HFFc6 (cell line): ENCODE measurements at regions not wholly inside any gene's neighbourhood (a gene's known extent, or its start where the extent isn't known, plus 50 kb on each side); places are given as distances from the start of the nearest gene placed in this dataset.

Experiments
- DNase-seq: peaks from one replicate; pipeline ENCODE4 v3.0.0-alpha.2; 2018
- H3K27ac Mint-ChIP-seq: 2 replicates; pipeline ENCODE4 v1.8.0; 2020; ENCODE audit warnings: mild to moderate bottlenecking, mixed read lengths
- H3K27me3 Mint-ChIP-seq: 2 replicates; pipeline ENCODE4 v1.8.0; 2021; ENCODE audit warnings: mild to moderate bottlenecking, moderate library complexity, mixed read lengths; ENCODE audit not compliant: insufficient read depth
- H3K36me3 Mint-ChIP-seq: 2 replicates; pipeline ENCODE4 v1.8.0; 2021; ENCODE audit warnings: low read depth, mixed read lengths
- H3K4me1 Mint-ChIP-seq: 2 replicates; pipeline ENCODE4 v1.8.0; 2020; ENCODE audit warnings: low read depth, mixed read lengths
- H3K4me3 Mint-ChIP-seq: 2 replicates; pipeline ENCODE4 v1.8.0; 2020; ENCODE audit warnings: mild to moderate bottlenecking, moderate library complexity, mixed read lengths
- H3K9me3 Mint-ChIP-seq: 2 replicates; pipeline ENCODE4 v1.8.0; 2020; ENCODE audit warnings: mild to moderate bottlenecking, mixed read lengths
- TF ChIP-seq, protein P1 (sequence below): fragments of 200-600 bp; sonication (generic); IDR thresholded peaks from 2 replicates; pipeline ENCODE4 v1.5.0; 2021; ENCODE audit warnings: antibody characterized with exemption, mild to moderate bottlenecking

DNA sequence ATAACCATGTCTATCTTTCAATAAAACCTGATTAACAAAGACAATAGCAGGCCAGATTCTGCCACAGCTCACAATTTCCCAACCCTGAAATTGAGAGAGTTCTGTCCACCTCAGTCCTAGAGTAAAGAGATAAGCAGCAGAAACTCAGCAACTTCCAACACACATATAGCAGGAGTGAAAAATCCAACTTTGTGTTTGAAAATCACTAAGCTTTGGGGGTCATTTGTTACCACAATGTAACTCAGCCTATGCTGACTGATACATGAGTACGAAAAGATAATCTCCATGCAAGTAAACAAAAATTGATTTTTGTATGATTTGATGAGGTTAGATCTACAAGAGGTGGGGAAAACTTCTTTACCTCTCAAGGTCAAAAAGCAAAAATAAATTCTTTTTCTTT, 231.0 kb upstream of the DAPK1 start:
- DNase-seq = no peak
- H3K4me1 Mint-ChIP-seq = peaks cover 50% of the 10 kb centered on the region
- no peak overlapping the region; the same call in 1 of the 2 replicates for H3K27ac Mint-ChIP-seq
- peaks cover 2% of the 10 kb centered on the region; the same call in 1 of the 2 replicates for H3K27me3 Mint-ChIP-seq
- H3K36me3 Mint-ChIP-seq = peaks cover 15% of the 10 kb centered on the region
- TF ChIP-seq, protein P1, sequence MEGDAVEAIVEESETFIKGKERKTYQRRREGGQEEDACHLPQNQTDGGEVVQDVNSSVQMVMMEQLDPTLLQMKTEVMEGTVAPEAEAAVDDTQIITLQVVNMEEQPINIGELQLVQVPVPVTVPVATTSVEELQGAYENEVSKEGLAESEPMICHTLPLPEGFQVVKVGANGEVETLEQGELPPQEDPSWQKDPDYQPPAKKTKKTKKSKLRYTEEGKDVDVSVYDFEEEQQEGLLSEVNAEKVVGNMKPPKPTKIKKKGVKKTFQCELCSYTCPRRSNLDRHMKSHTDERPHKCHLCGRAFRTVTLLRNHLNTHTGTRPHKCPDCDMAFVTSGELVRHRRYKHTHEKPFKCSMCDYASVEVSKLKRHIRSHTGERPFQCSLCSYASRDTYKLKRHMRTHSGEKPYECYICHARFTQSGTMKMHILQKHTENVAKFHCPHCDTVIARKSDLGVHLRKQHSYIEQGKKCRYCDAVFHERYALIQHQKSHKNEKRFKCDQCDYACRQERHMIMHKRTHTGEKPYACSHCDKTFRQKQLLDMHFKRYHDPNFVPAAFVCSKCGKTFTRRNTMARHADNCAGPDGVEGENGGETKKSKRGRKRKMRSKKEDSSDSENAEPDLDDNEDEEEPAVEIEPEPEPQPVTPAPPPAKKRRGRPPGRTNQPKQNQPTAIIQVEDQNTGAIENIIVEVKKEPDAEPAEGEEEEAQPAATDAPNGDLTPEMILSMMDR = no peak
- H3K4me3 Mint-ChIP-seq = no peak overlapping the region
- no peaks in the 10 kb centered on the region for H3K9me3 Mint-ChIP-seq

DNA sequence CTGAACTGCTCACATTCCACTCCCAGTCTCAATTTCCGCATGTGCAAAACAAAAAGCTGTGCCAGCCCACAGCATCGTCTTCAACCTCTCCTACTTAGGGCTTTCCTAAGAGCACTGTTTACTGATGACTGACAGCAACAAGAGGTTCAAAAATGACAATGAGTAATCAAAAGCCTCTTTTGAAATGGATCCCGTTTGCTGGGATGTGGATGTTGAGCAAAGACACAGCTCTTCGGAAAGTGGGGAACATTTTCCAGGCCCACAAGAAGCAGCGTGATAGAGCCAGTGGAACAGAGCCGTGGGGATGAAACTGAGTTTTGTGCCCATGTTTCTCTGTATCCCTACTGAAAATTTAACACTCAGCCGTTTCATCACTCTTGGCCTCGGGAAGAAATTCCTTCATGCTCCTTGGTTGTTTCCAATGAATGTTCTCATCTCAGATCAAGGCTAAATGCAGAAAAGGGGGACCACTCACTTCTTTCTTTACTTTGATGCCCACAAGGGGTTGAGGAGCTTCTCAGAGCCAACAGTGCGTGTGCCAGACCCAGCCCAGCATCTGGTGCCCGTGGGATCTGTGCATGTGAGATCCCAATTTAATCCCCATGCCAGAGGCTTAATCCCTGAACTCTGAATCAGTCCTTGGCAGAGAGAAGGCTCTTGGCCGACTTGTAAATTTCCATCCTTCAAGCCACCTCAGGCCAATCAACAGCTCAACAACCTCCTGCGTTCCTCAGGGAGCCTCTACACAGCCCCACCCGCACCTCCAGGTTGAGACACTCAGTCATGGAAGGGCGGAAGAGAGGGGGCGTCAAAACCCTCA, 230.2 kb upstream of the DAPK1 start:
- H3K36me3 Mint-ChIP-seq = peaks cover 16% of the 10 kb centered on the region
- H3K27me3 Mint-ChIP-seq = peaks cover 2% of the 10 kb centered on the region; the same call in 1 of the 2 replicates
- H3K9me3 Mint-ChIP-seq = no peaks in the 10 kb centered on the region
- peak overlapping the region; percentile 85 for H3K27ac Mint-ChIP-seq
- H3K4me1 Mint-ChIP-seq = peaks cover 58% of the 10 kb centered on the region
- DNase-seq = peak; percentile 59
- TF ChIP-seq, protein P1 = no peak; the same call in 1 of the 2 replicates
- H3K4me3 Mint-ChIP-seq = no peak overlapping the region

DNA sequence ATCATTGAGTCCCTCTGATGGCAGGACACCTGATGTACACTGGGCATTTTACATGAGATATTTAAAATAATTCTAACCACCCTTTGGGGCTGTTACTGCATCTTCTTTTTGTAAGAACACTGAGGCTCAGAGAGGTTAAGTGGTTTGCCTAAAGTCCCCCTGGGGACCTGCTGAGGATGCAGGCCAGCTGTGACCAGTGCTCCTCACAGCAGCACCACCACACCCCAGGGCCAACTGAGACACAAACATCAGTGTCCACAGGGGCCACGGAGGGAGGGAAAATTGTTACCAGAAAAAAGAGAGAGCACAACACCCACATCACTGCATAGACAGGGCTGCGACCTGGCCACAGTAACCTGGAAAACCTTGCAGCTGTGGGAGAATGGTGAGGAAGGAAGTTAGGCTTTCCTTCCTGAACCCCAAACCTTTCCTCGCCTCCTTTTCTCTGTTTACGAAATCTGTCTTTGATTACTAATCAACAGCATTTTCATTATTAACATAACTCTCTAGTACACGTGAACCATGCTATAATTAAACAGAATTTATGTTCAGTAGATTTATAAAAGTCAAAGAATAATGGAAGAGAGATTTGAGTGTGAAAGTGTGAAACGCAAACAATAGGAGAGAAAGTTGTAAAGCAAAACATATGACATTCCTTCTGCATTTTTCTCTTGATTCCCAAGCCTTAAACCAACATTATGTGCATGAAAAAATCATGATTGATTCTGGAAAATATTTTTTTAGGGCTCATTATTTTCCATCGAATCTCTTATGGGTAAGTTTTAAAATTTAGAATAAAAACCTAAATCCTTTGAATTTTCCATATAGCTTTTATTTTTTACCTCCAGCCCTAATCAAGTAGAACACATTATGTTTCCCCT, 228.1 kb upstream of the DAPK1 start:
- TF ChIP-seq, protein P1 = no peak
- H3K36me3 Mint-ChIP-seq = peaks cover 19% of the 10 kb centered on the region
- H3K4me1 Mint-ChIP-seq = peaks cover 77% of the 10 kb centered on the region
- peak overlapping the region; percentile 69 for H3K4me3 Mint-ChIP-seq
- H3K27me3 Mint-ChIP-seq = peaks cover 2% of the 10 kb centered on the region; the same call in 1 of the 2 replicates
- peak overlapping the region; percentile 89 for H3K27ac Mint-ChIP-seq
- no peaks in the 10 kb centered on the region for H3K9me3 Mint-ChIP-seq
- no peak for DNase-seq

DNA sequence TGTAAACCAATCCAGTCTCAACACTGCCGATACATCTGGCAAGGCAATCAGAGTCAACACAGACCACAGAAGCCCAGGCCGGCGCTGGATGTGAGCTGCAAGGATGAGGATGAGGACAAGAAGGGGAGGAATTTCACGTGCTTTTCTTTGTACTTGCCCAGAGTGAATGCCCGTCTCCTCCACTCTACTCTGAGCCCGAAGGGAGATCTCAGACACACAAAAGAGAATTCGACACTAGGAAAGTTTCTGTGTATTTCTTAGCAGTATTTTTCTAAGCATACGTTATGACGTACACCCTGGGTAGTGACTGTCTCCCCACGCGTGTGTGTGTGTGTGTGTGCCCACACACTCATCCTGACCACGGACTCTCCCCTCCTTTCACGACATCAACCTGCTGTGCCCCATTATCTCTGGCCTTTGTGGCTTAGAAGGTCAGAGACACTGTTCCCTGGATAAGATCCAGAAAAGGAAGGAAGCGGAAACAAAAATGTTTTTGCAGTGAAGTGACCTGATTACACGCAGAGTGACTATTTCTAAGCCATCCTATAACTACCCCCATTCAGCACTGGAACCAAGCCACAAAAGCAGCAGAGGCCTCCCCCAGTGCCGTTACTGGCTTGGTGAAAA, 227.3 kb upstream of the DAPK1 start:
- no peaks in the 10 kb centered on the region for H3K9me3 Mint-ChIP-seq
- H3K4me1 Mint-ChIP-seq = peaks cover 85% of the 10 kb centered on the region
- H3K36me3 Mint-ChIP-seq = peaks cover 19% of the 10 kb centered on the region
- H3K27me3 Mint-ChIP-seq = peaks cover 2% of the 10 kb centered on the region; the same call in 1 of the 2 replicates
- peak overlapping the region; percentile 89 for H3K27ac Mint-ChIP-seq
- TF ChIP-seq, protein P1 = no peak
- peak; percentile 94 for DNase-seq
- peak overlapping the region; percentile 69 for H3K4me3 Mint-ChIP-seq

DNA sequence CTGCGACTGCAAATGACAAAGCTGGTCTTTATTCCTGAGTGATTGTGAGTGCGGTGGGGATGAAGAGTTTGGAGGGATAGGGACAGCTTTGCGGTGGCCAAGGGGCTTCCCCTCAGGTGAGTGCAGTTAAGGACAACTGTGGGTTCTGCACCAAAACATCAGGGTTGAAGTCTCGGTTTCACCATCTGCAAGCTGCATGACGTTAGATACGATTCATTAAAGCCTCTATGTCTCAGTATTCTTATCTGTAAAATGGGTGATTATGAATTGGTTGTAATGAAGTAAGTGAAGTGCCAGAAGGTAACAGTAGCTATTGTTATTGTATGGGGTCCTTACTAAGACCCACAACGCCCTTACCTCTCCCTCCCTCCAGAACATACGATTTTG, 226.8 kb upstream of the DAPK1 start:
- TF ChIP-seq, protein P1 = no peak
- DNase-seq = no peak
- H3K27ac Mint-ChIP-seq = peak overlapping the region; percentile 89
- peaks cover 90% of the 10 kb centered on the region for H3K4me1 Mint-ChIP-seq
- H3K4me3 Mint-ChIP-seq = peak overlapping the region; percentile 69
- H3K36me3 Mint-ChIP-seq = peaks cover 19% of the 10 kb centered on the region
- peaks cover under 1% of the 10 kb centered on the region; the same call in 1 of the 2 replicates for H3K27me3 Mint-ChIP-seq
- H3K9me3 Mint-ChIP-seq = no peaks in the 10 kb centered on the region
